Subcutaneous abdominal adipose tissue (tissue), 5 donors: ENCODE measurements at regions not wholly inside any gene's neighbourhood (a gene's known extent, or its start where the extent isn't known, plus 50 kb on each side); places are given as distances from the start of the nearest gene placed in this dataset.
A peak's percentile ranks its signal among the peaks of the same experiment; 100 is the strongest.
"Not testable (repeated sequence)": the region's sequence is repeated elsewhere in the genome, so short reads cannot be mapped to it uniquely, and the experiment has no call there.

Source experiments
- H3K27ac ChIP-seq: one replicate; pipeline ENCODE4 v1.7.0; 2013; ENCODE audit warnings: low read depth, mild to moderate bottlenecking, inconsistent platforms, low read length, moderate library complexity
- H3K27me3 ChIP-seq, 5 donors: one replicate each; pipeline ENCODE4 v1.7.0; 2013; ENCODE audit warnings: low read length in 5 of 5, inconsistent platforms in 1 of 5; ENCODE audit not compliant: control insufficient read depth in 5 of 5, insufficient read depth in 4 of 5
- H3K36me3 ChIP-seq, 5 donors: one replicate each; pipeline ENCODE4 v1.7.0; 2013; ENCODE audit warnings: low read length in 5 of 5; ENCODE audit not compliant: control insufficient read depth in 5 of 5, insufficient read depth in 5 of 5
- H3K4me1 ChIP-seq, 5 donors: one replicate each; pipeline ENCODE4 v1.7.0; 2013; ENCODE audit warnings: low read length in 5 of 5, mild to moderate bottlenecking in 3 of 5, moderate library complexity in 1 of 5; ENCODE audit not compliant: control insufficient read depth in 5 of 5, insufficient read depth in 5 of 5
- H3K4me3 ChIP-seq, 5 donors: one replicate each; pipeline ENCODE4 v1.7.0; 2013; ENCODE audit warnings: low read length in 5 of 5, low read depth in 1 of 5
- H3K9ac ChIP-seq, 5 donors: one replicate each; pipeline ENCODE4 v1.7.0; 2013; ENCODE audit warnings: low read length in 5 of 5, mild to moderate bottlenecking in 4 of 5, moderate library complexity in 3 of 5
- H3K9me3 ChIP-seq, 5 donors: one replicate each; pipeline ENCODE4 v1.7.0; 2013; ENCODE audit warnings: low read length in 5 of 5; ENCODE audit not compliant: control insufficient read depth in 5 of 5
- donor health status: healthy.
- donor health status: healthy.
- donor health status: healthy.
- donor health status: healthy.
- donor health status: healthy.

- H3K36me3 ChIP-seq, H3K9me3 ChIP-seq, H3K27ac ChIP-seq, H3K4me3 ChIP-seq, H3K9ac ChIP-seq, H3K4me1 ChIP-seq, H3K27me3 ChIP-seq: not testable (repeated sequence)
Observed at GRCh38 chr1:228611707-228612106, 123.6 kb upstream of the RHOU start.

DNA sequence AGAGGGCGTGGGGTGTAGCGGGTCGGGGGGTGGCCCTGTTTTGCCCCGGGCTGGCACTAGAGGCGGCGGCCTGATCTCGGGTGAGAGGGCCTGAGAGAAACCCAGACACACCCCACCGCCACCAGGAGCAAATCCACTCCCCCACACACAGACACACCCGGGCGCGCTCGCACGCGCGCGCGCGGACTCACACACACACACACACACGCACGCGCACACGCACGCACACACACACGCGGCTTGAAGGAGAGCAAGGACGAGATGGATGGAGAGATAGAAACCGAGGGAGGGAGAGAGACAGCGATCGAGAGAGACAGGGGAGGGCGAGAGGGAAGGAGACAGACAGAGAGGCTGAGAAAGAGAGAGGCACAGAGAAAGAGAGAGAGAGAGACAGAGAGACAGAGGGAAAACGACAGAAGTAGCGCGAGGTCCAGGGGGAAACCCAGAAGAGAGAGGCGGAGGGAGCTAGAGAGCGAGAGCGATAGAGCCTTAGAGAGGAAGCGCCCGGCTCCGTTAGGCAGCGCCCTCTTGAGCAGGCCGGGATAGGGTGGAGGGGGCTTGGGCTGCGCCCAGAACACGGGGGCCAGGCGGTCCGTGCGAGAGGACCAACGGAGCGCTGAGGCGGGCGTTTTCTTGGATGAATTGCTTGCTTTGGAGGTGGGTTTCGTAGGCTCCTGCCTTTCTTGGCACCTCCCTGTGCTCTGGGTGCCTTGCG is 113.1 kb upstream of the RHOU start:
- not testable (repeated sequence) for H3K9ac ChIP-seq, H3K27ac ChIP-seq, H3K27me3 ChIP-seq, H3K4me1 ChIP-seq, H3K36me3 ChIP-seq, H3K4me3 ChIP-seq, H3K9me3 ChIP-seq

DNA sequence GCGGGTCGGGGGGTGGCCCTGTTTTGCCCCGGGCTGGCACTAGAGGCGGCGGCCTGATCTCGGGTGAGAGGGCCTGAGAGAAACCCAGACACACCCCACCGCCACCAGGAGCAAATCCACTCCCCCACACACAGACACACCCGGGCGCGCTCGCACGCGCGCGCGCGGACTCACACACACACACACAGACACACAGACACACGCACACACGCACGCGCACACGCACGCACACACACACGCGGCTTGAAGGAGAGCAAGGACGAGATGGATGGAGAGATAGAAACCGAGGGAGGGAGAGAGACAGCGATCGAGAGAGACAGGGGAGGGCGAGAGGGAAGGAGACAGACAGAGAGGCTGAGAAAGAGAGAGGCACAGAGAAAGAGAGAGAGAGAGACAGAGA is 108.8 kb upstream of the RHOU start:
- H3K9me3 ChIP-seq, H3K4me3 ChIP-seq, H3K4me1 ChIP-seq, H3K9ac ChIP-seq, H3K27ac ChIP-seq, H3K27me3 ChIP-seq, H3K36me3 ChIP-seq: not testable (repeated sequence)

DNA sequence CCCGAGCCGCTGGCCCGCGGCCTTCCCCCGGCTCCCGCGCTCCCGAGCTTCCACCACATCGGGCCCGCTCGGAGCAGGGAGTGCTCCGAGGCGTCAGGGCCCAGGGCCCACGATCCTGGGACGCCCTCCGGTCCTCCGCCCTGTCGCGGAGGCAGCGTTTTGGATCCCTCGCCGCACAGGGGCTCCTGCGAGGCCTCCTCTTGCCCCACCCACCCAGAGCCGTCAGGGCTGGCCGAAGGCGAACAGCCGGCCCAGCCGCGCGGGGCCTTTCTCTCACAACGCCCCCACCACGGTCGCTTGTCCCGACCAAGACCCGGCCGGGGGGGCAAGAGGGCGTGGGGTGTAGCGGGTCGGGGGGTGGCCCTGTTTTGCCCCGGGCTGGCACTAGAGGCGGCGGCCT is 102.4 kb upstream of the RHOU start:
- not testable (repeated sequence) for H3K4me3 ChIP-seq, H3K27me3 ChIP-seq, H3K27ac ChIP-seq, H3K9ac ChIP-seq, H3K9me3 ChIP-seq, H3K4me1 ChIP-seq, H3K36me3 ChIP-seq

GRCh38 chr1:228635304-228635703 is 100.0 kb upstream of the RHOU start:
- H3K9ac ChIP-seq, H3K27me3 ChIP-seq, H3K9me3 ChIP-seq, H3K36me3 ChIP-seq, H3K4me1 ChIP-seq, H3K27ac ChIP-seq: not testable (repeated sequence)
- peak overlapping the region in 3 of 5 donors; percentile 22 to 56 (median 28) for H3K4me3 ChIP-seq

DNA sequence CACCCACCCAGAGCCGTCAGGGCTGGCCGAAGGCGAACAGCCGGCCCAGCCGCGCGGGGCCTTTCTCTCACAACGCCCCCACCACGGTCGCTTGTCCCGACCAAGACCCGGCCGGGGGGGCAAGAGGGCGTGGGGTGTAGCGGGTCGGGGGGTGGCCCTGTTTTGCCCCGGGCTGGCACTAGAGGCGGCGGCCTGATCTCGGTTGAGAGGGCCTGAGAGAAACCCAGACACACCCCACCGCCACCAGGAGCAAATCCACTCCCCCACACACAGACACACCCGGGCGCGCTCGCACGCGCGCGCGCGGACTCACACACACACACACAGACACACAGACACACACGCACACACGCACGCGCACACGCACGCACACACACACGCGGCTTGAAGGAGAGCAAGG is 97.8 kb upstream of the RHOU start:
- not testable (repeated sequence) for H3K27me3 ChIP-seq, H3K4me1 ChIP-seq, H3K9ac ChIP-seq, H3K27ac ChIP-seq, H3K9me3 ChIP-seq, H3K36me3 ChIP-seq
- H3K4me3 ChIP-seq, result peak overlapping the region in 1 of 5 donors; percentile 44

GRCh38 chr1:228646717-228647522 is 88.4 kb upstream of the RHOU start:
- no peaks in the 10 kb centered on the region for H3K9me3 ChIP-seq
- H3K4me3 ChIP-seq, result peak overlapping the region; percentile 62 to 88 (median 77)
- H3K9ac ChIP-seq, result peak overlapping the region in 3 of 5 donors; percentile 55 to 61 (median 59)
- no peak overlapping the region for H3K27ac ChIP-seq
- H3K4me1 ChIP-seq, result peaks cover 2 to 24% (median 20%) of the 10 kb centered on the region in 5 donors
- H3K27me3 ChIP-seq, result peaks cover 5 to 46% (median 25%) of the 10 kb centered on the region in 5 donors
- H3K36me3 ChIP-seq, result no peaks in the 10 kb centered on the region

DNA sequence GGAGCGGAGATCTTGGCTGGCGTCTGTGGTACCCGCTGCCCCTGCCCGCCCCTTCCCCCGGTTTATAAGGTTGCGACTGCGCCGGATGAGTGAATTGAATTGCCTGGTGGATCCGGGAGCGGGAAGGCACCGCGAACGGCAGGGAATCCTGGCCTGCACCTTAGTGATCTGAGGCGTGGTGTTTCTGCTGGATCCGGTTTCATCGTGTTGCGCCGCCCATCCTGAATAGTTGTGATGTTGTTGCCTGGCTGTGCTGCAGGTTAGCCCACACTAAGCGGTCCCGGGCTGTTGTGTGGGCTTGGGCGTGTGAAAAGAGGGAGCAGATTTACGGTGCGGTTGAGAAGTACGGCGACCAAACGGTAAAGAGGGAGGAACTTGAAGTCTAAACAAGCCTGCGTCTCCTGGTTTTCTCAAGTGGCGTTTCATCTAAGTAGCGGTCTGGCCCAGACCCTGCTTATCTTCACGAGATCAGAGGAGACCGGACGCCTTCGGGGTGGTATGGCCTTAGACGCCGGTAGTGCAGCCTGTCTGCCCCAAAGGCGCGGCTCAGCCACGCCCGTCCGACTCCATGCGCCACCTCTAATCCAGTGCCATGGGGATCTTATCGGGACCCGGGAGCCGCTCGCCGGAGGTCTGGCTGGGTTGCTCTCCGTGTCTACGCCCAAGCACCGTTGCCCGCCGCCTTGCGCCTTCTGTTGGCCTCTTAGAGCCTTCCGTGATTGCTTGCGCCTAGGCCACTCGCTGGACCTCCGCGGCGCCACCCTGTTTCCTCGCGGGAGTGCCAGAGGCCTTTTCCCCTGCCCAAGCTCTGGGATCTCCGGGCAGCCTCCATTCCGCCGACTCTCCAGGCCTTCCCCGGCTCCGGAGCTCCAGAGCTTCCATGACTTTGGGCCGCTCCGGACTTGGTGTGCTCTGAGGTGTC is 87.5 kb upstream of the RHOU start:
- H3K36me3 ChIP-seq, result no peaks in the 10 kb centered on the region
- no peaks in the 10 kb centered on the region for H3K9me3 ChIP-seq
- peak overlapping the region in 2 of 5 donors; percentile 47 to 59 for H3K9ac ChIP-seq
- peak overlapping the region; percentile 62 to 88 (median 77) for H3K4me3 ChIP-seq
- H3K4me1 ChIP-seq, result peaks cover 2 to 24% (median 20%) of the 10 kb centered on the region in 5 donors
- no peak overlapping the region for H3K27ac ChIP-seq
- peaks cover 5 to 46% (median 25%) of the 10 kb centered on the region in 5 donors for H3K27me3 ChIP-seq

DNA sequence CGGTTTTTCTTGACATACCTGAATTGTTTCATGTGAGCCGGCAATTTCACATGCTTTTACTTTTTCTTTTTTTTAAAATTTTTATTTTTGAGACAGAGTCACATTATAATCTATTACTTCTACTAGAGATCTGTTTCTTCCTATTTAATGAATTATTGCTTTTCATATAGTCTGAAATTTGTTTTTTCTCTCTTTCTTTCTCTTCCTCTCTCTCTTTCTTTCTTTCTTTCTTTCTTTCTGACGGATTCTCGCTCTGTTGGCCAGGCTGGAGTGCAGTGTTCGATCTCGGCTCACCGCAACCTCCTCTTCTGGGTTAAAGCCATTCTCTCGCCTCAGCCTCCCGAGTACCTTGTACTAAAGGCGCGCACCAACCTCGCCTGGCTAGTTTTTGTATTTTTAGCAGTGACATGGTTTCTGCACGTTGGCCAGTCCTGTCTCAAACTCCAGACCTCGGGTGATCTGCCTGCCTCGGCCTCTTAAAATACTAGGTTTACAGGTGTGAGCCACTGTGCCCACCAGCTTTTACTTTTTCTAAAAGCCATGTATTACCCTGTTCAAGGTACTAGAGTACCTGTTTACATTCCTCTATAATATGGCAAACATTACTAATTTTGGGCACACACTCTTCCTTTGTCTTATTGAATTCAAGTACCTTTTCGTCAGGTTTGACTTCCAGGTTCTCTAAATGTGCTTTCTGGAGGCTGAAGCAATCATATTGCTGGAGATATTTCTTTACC is 86.5 kb upstream of the RHOU start:
- no peaks in the 10 kb centered on the region for H3K9me3 ChIP-seq
- no peak overlapping the region for H3K27ac ChIP-seq
- no peaks in the 10 kb centered on the region for H3K36me3 ChIP-seq
- peaks cover 2 to 24% (median 20%) of the 10 kb centered on the region in 5 donors for H3K4me1 ChIP-seq
- peaks cover 5 to 46% (median 25%) of the 10 kb centered on the region in 5 donors for H3K27me3 ChIP-seq
- no peak overlapping the region for H3K9ac ChIP-seq
- peak overlapping the region in 1 of 5 donors; percentile 77 for H3K4me3 ChIP-seq
